Endothelial cell of umbilical vein (primary cell): ENCODE measurements at regions not wholly inside any gene's neighbourhood (a gene's known extent, or its start where the extent isn't known, plus 50 kb on each side); places are given as distances from the start of the nearest gene placed in this dataset.

ENCODE experiments used
- BruUV-seq: library from RNA; stranded (reverse); fragments of 400-500 nt; replicated peaks from 2 replicates; lab custom pipeline; 2021; lab: Mats Ljungman, UMichigan
- CTCF ChIA-PET: fragments of 300-600, 350-600 bp; sonication (Branson Sonifier 250); formaldehyde crosslinking; loops from one replicate; lab custom pipeline; 2021; ENCODE audit warnings: antibody characterized with exemption, inconsistent platforms; lab: Charles Lee
- POLR2A ChIA-PET: fragments of 300-600, 350-600 bp; sonication (Branson Sonifier 250); formaldehyde crosslinking; loops from one replicate; lab custom pipeline; 2021; ENCODE audit warnings: antibody characterized with exemption, inconsistent platforms; lab: Charles Lee
- DNase-seq: peaks from one replicate; pipeline ENCODE4 v3.0.0-alpha.2; 2011; ENCODE audit warnings: low read depth, low spot score
- FAIRE-seq: peaks from 2 replicates; lab custom pipeline; 2011; peaks lifted over from hg19 to GRCh38; lab: Jason Lieb, UNC
- H2AFZ ChIP-seq: 2 replicates; pipeline ENCODE4 v1.6.0; 2012; ENCODE audit warnings: low read depth, low read length, control low read depth, inconsistent platforms
- H3K27ac ChIP-seq: 2 replicates; pipeline ENCODE4 v1.5.1; 2011; ENCODE audit warnings: low read depth, mild to moderate bottlenecking, control low read depth, low read length, moderate library complexity; ENCODE audit not compliant: insufficient read depth
- H3K27me3 ChIP-seq, 2 experiments: 2 replicates each; pipeline versions ENCODE4 v1.6.0 to v1.6.1; 2011; ENCODE audit warnings: low read length in 2 of 2, mixed read lengths in 1 of 2; ENCODE audit not compliant: control insufficient read depth in 2 of 2, insufficient read depth in 2 of 2
- H3K36me3 ChIP-seq, 2 experiments: 2 replicates in 1 of 2; 3 replicates in 1 of 2; pipeline ENCODE4 v1.5.1; 2011; ENCODE audit warnings: low read length in 2 of 2, mild to moderate bottlenecking in 1 of 2, moderate library complexity in 1 of 2; ENCODE audit not compliant: control insufficient read depth in 2 of 2, insufficient read depth in 2 of 2; ENCODE audit errors: extremely low read depth in 1 of 2
- H3K4me1 ChIP-seq: 3 replicates; pipeline ENCODE4 v1.5.1; 2011; ENCODE audit warnings: mild to moderate bottlenecking, low read length; ENCODE audit not compliant: control insufficient read depth, insufficient read depth; ENCODE audit errors: extremely low read depth
- H3K4me2 ChIP-seq: 2 replicates; pipeline ENCODE4 v1.6.1; 2011; ENCODE audit warnings: low read length, control low read depth, mixed read lengths; ENCODE audit not compliant: insufficient read depth
- H3K4me3 ChIP-seq, 3 experiments: fragments of 200-600 bp in 1 of 3; sonication (generic), shearing (Covaris generic) in 1 of 3; replicated peaks in 1 of 3; 2 replicates each; pipeline ENCODE4 v1.5.1; 2011 to 2016; ENCODE audit warnings: control low read depth in 3 of 3, low read length in 3 of 3, mild to moderate bottlenecking in 2 of 3, inconsistent platforms in 1 of 3, low read depth in 1 of 3, moderate library complexity in 1 of 3; ENCODE audit not compliant: insufficient read depth in 1 of 3
- H3K79me2 ChIP-seq: 2 replicates; pipeline ENCODE4 v1.6.0; 2012; ENCODE audit warnings: low read length, inconsistent platforms; ENCODE audit not compliant: control insufficient read depth, insufficient read depth
- H3K9ac ChIP-seq: replicated peaks from 2 replicates; pipeline ENCODE3; 2011; ENCODE audit warnings: low read length, control low read depth; ENCODE audit not compliant: insufficient read depth; ENCODE audit errors: extremely low read depth
- H3K9me1 ChIP-seq: replicated peaks from 3 replicates; pipeline ENCODE4 v1.6.0; 2011; ENCODE audit warnings: mild to moderate bottlenecking, low read length; ENCODE audit not compliant: control insufficient read depth, insufficient read depth; ENCODE audit errors: extremely low read depth
- H3K9me3 ChIP-seq: replicated peaks from 2 replicates; pipeline ENCODE4 v1.5.1; 2012; ENCODE audit warnings: low read length, inconsistent platforms; ENCODE audit not compliant: control insufficient read depth, insufficient read depth
- H4K20me1 ChIP-seq: replicated peaks from 2 replicates; pipeline ENCODE3; 2011; ENCODE audit warnings: mild to moderate bottlenecking, low read length; ENCODE audit not compliant: control insufficient read depth, insufficient read depth; ENCODE audit errors: extremely low read depth
- CTCF ChIP-seq, 2 donors: IDR thresholded peaks; 1 replicate in 1 of 2; 2 replicates in 1 of 2; pipeline ENCODE4 v1.5.1; 2011; ENCODE audit warnings: low read length in 2 of 2, mild to moderate bottlenecking in 2 of 2, moderate library complexity in 2 of 2, control low read depth in 1 of 2, inconsistent platforms in 1 of 2, low read depth in 1 of 2; ENCODE audit not compliant: insufficient read depth in 1 of 2; ENCODE audit errors: extremely low read depth in 1 of 2
- EZH2 ChIP-seq: IDR thresholded peaks from 2 replicates; pipeline ENCODE4 v1.6.1; 2012; ENCODE audit warnings: borderline replicate concordance, low read depth, mild to moderate bottlenecking, moderate library complexity, low read length, inconsistent platforms; ENCODE audit not compliant: severe bottlenecking
- FOS ChIP-seq: IDR thresholded peaks from 2 replicates; pipeline ENCODE4 v1.6.1; 2011; ENCODE audit warnings: mild to moderate bottlenecking, low read length, moderate library complexity, borderline replicate concordance; ENCODE audit not compliant: insufficient read depth
- GATA2 ChIP-seq: IDR thresholded peaks from 2 replicates; pipeline ENCODE4 v1.7.0; 2011; ENCODE audit warnings: low read depth, mild to moderate bottlenecking, moderate library complexity, mixed read lengths, low read length; ENCODE audit not compliant: insufficient read length, insufficient read depth
- JUN ChIP-seq: IDR thresholded peaks from 2 replicates; pipeline ENCODE4 v1.6.1; 2011; ENCODE audit warnings: borderline replicate concordance, low read depth; ENCODE audit not compliant: insufficient read length, insufficient read depth
- MAX ChIP-seq: IDR thresholded peaks from 2 replicates; pipeline ENCODE4 v1.6.1; 2011; ENCODE audit not compliant: insufficient read depth, insufficient read length
- MYC ChIP-seq: IDR thresholded peaks from one replicate; pipeline ENCODE4 v1.6.1; 2011; ENCODE audit warnings: mild to moderate bottlenecking, low read depth, low read length
- POLR2A ChIP-seq: IDR thresholded peaks from 2 replicates; pipeline ENCODE4 v1.6.1; 2012; ENCODE audit warnings: low read depth, mild to moderate bottlenecking, control low read depth, low read length
- POLR2AphosphoS5 ChIP-seq: IDR thresholded peaks from 2 replicates; pipeline ENCODE4 v1.6.1; 2012; ENCODE audit warnings: low read depth, mild to moderate bottlenecking, control low read depth, low read length, moderate library complexity; ENCODE audit not compliant: insufficient read depth
- dilution Hi-C: fragments of 300-500 bp; cut with MboI; formaldehyde crosslinking; loops from one replicate; pipeline ENCODE4 v1.15.0; 2019; ENCODE audit warnings: low sequenced_read_pairs; ENCODE audit not compliant: extremely low pct_ligation_motif_present
- intact Hi-C: fragments of 100-400 bp; cut with micrococcal nuclease; formaldehyde crosslinking; loops from one replicate; pipeline ENCODE4 v1.10.0; 2022

- Histone ChIP-seq H3K36me3 (no peaks in the 10 kb centered on the region), H3K9me3 (peaks cover 2% of the 10 kb centered on the region), H3K4me2 (no peak overlapping the region), H3K4me1 (no peaks in the 10 kb centered on the region), H3K27ac (no peak overlapping the region), H3K79me2 (no peaks in the 10 kb centered on the region), H3K4me3 (no peak overlapping the region), H2AFZ (no peak overlapping the region), H3K9ac (no peak overlapping the region), H4K20me1 (no peaks in the 10 kb centered on the region), H3K27me3 (no peaks in the 10 kb centered on the region), H3K9me1 (no peaks in the 10 kb centered on the region)
- no peak for TF ChIP-seq GATA2
- no peak for TF ChIP-seq MAX
- TF ChIP-seq FOS, result no peak
- TF ChIP-seq CTCF (IDR thresholded peaks at IDR 0.05; ENCODE audit: extremely low read depth in 1 of 2, insufficient read depth in 1 of 2, low read depth in 1 of 2, low read length in 2 of 2), result no peak
- no peak for TF ChIP-seq POLR2A
- TF ChIP-seq JUN, result no peak
- TF ChIP-seq POLR2AphosphoS5, result no peak
- TF ChIP-seq EZH2, result no peak
- no peak for TF ChIP-seq MYC
- POLR2A ChIA-PET, result no interaction called here
- no TSS peak for BruUV-seq
- FAIRE-seq, result no peak
- dilution Hi-C loops (no loop called here), intact Hi-C loops (no loop called here)
- no peak for DNase-seq
- CTCF ChIA-PET, result no interaction called here
These were observed 73.3 kb upstream of the SOX1 start for GRCh38 chr13:111993691-111994090.
